Gastrocnemius medialis (tissue), 4 donors: ENCODE measurements at regions not wholly inside any gene's neighbourhood (a gene's known extent, or its start where the extent isn't known, plus 50 kb on each side); places are given as distances from the start of the nearest gene placed in this dataset.

Source experiments
- ATAC-seq, 2 donors: fragments of 150-250 bp; one replicate each; pipeline ENCODE4 v1.9.1; 2016
- DNase-seq, 2 donors: peaks; one replicate each; pipeline ENCODE4 v3.0.0-alpha.2; 2019
- H3K27ac ChIP-seq, 4 donors: fragments of 200-600 bp; sonication (generic); 1 replicate in 1 of 4; 2 replicates in 3 of 4; pipeline ENCODE4 v1.5.1; 2016 to 2018; ENCODE audit warnings: mild to moderate bottlenecking in 2 of 4, moderate library complexity in 1 of 4
- H3K27me3 ChIP-seq, 3 donors: fragments of 200-600 bp; sonication (generic) in 2 of 3; 1 replicate in 1 of 3; 2 replicates in 2 of 3; pipeline versions ENCODE4 v1.5.1 to v1.6.0; 2016 to 2019; ENCODE audit warnings: mild to moderate bottlenecking in 1 of 3, moderate library complexity in 1 of 3
- H3K36me3 ChIP-seq, 2 donors: fragments of 200-600 bp; sonication (generic) in 1 of 2; one replicate each; pipeline ENCODE4 v1.5.1; 2017 to 2018
- H3K4me1 ChIP-seq, 2 donors: fragments of 200-600 bp; sonication (generic) in 1 of 2; one replicate each; pipeline ENCODE4 v1.5.1; 2016 to 2017; ENCODE audit warnings: mild to moderate bottlenecking in 2 of 2
- H3K4me3 ChIP-seq, 4 donors: fragments of 200-600 bp; sonication (generic) in 3 of 4; 1 replicate in 1 of 4; 2 replicates in 3 of 4; pipeline ENCODE4 v1.5.1; 2016 to 2019; ENCODE audit warnings: mild to moderate bottlenecking in 2 of 4
- H3K9me3 ChIP-seq, 3 donors: fragments of 200-600 bp; sonication (generic) in 2 of 3; 1 replicate in 1 of 3; 2 replicates in 2 of 3; pipeline ENCODE4 v1.5.1; 2016 to 2019
- POLR2A ChIP-seq, 2 donors: fragments of 450-650 bp; IDR thresholded peaks; one replicate each; pipeline ENCODE4 v1.6.1; 2017; ENCODE audit warnings: antibody characterized with exemption in 2 of 2, mild to moderate bottlenecking in 2 of 2, moderate library complexity in 2 of 2
- in situ Hi-C, 4 donors: fragments of 200-750 bp; cut with MboI; loops; one replicate each; pipeline versions ENCODE4 v1.15.0 to v1.8.0; 2017; ENCODE audit warnings: low sequenced_read_pairs in 4 of 4
- intact Hi-C: fragments of 100-400 bp; cut with DNase I; formaldehyde crosslinking; loops from one replicate; pipeline ENCODE4 v1.15.1; 2023; ENCODE audit warnings: low total_unique reads
- TF ChIP-seq, protein P1 (sequence below), 5 experiments: fragments of 450-650 bp in 3 of 5; fragments of 200-600 bp in 2 of 5; sonication (generic) in 2 of 5; IDR thresholded peaks in 4 of 5; conservative IDR thresholded peaks in 1 of 5; 1 replicate in 4 of 5; 2 replicates in 1 of 5; pipeline ENCODE4 v1.5.1; 2016 to 2019; ENCODE audit warnings: antibody characterized with exemption in 5 of 5, mild to moderate bottlenecking in 3 of 5, moderate library complexity in 3 of 5

DNA sequence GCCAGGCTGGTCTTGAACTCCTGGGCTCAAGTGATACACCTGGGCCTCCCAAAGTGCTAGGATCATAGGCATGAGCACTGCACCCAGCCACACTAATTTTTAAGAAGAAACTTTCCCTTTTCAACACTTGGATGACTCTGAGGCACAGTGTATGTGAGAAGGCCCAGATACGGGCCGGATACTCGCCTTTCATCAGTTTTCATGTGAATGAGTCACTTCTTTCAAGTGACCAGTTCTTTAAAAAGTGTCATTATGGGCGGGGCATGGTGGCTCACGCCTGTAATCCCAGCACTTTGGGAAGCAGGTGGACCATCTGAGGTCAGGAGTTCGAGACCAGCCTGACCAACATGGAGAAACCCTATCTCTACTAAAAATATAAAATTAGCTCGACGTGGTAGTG is 120.8 kb downstream of the CTTN start:
- no peak overlapping the region for H3K27ac ChIP-seq
- H3K4me3 ChIP-seq: no peak overlapping the region
- H3K36me3 ChIP-seq: no peaks in the 10 kb centered on the region
- H3K9me3 ChIP-seq: no peaks in the 10 kb centered on the region
- H3K27me3 ChIP-seq: peaks cover 6 to 9% (median 7%) of the 10 kb centered on the region in 3 donors
- H3K4me1 ChIP-seq: no peaks in the 10 kb centered on the region
- in situ Hi-C loops: no loop called here
- TF ChIP-seq, protein P1, sequence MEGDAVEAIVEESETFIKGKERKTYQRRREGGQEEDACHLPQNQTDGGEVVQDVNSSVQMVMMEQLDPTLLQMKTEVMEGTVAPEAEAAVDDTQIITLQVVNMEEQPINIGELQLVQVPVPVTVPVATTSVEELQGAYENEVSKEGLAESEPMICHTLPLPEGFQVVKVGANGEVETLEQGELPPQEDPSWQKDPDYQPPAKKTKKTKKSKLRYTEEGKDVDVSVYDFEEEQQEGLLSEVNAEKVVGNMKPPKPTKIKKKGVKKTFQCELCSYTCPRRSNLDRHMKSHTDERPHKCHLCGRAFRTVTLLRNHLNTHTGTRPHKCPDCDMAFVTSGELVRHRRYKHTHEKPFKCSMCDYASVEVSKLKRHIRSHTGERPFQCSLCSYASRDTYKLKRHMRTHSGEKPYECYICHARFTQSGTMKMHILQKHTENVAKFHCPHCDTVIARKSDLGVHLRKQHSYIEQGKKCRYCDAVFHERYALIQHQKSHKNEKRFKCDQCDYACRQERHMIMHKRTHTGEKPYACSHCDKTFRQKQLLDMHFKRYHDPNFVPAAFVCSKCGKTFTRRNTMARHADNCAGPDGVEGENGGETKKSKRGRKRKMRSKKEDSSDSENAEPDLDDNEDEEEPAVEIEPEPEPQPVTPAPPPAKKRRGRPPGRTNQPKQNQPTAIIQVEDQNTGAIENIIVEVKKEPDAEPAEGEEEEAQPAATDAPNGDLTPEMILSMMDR (IDR thresholded peaks at IDR 0.05 in 4 of 5, conservative IDR thresholded peaks at IDR 0.05 in 1 of 5): no peak
- no peak for TF ChIP-seq POLR2A (IDR thresholded peaks at IDR 0.05)
- intact Hi-C loops: no loop called here
- no peak for ATAC-seq
- no peak for DNase-seq

DNA sequence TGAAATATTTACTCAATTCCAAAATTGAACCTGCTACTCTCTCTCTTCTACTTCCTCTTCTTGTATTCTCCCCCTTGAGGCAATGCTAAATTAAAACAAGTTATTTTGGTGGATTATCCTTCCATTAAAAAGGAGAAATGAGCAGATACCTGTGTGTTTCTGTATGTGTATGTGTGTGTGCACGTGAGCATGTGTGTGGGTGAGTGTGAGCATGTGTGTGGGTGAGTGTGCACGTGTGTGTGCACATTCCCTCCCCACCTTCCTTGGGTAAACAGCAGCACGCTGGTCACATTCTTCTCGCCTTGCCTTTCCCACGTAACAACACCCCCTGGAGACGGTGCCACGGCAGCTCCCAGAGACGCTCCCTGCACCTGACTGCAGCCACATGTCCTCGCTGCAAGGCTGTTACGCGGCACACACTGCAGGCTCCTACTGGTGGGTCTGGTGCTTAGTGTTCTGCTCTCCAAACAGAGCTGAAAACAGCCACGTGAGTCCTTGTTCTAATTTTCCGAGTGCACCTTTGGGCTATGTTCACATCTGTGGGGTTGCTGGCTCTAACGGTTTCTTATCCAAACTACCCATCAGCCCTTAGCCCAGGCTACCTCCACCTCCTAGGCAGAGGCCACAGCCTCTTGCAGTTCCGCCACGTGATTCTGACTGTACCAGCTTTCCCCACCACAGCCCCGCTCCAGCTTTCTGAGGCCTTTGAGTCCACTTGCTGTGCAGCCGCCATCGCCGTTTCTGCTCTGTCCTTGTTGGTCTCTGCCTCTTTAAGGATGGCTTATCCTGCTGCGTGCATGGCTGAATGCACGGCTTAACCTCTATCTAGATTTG is 123.4 kb downstream of the CTTN start:
- no peaks in the 10 kb centered on the region for H3K36me3 ChIP-seq
- H3K9me3 ChIP-seq: no peaks in the 10 kb centered on the region
- no peaks in the 10 kb centered on the region for H3K4me1 ChIP-seq
- H3K27ac ChIP-seq: no peak overlapping the region
- ATAC-seq (no peak), DNase-seq (no peak)
- in situ Hi-C loops: no loop called here
- H3K27me3 ChIP-seq: peaks cover 6 to 9% (median 7%) of the 10 kb centered on the region in 3 donors
- no peak overlapping the region for H3K4me3 ChIP-seq
- intact Hi-C loops: no loop called here
- TF ChIP-seq, protein P1 (IDR thresholded peaks at IDR 0.05 in 4 of 5, conservative IDR thresholded peaks at IDR 0.05 in 1 of 5): no peak
- no peak for TF ChIP-seq POLR2A (IDR thresholded peaks at IDR 0.05)

DNA sequence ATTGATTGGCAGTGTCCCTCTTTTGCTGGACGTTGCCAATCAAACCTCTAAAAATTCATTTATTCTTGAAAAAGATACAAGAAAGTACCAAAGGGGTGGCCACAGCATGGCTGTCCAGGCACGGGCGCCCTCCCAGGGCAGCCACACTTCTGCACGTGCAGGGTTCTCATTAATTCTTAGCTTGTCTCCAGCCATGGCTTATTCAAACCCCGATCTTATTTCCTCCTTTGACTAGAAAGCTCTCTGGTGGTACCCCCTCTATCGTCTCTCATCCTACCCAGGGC is 123.9 kb downstream of the CTTN start:
- Histone ChIP-seq H3K9me3 (no peaks in the 10 kb centered on the region), H3K4me1 (no peaks in the 10 kb centered on the region), H3K36me3 (no peaks in the 10 kb centered on the region), H3K27ac (no peak overlapping the region), H3K4me3 (no peak overlapping the region), H3K27me3 (peaks cover 6 to 9% (median 7%) of the 10 kb centered on the region in 3 donors)
- intact Hi-C loops (no loop called here), in situ Hi-C loops (no loop called here)
- no peak for ATAC-seq
- TF ChIP-seq, protein P1 (IDR thresholded peaks at IDR 0.05 in 4 of 5, conservative IDR thresholded peaks at IDR 0.05 in 1 of 5): no peak
- TF ChIP-seq POLR2A (IDR thresholded peaks at IDR 0.05): no peak
- DNase-seq: no peak

DNA sequence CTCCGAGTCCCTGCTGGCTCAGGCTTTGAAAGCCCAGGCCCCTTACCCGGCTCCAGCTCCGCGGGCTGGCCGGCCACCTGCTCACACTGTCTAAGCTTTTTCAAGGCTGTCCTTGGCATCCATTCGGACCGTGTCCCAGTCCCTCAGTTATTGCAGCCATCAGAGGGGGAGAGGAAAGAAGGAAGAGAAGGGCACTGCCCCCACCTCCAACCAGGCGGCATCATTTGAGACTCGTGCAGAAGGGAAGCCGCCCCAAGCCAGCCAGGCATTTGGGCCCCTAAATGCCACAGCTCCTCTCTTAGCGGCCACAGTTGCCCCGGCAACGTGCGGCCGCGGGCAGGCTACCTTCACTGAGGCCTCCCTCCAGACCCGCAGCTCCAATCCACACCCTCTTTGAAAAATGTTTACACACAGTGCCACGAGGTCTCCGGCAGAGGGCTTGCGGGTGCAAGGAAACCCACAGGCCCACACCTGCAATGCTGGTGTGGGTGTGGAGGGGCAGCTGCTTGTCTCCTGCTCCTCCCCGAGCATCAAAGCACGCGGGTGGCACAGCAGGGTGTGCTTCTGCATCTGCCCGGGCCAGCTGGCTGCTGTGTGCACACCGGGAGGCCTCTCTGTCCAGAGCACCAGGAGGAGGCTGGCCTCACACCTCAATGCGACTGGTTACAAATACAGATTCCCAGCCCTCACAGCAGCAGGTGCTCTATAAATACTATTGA is 124.4 kb downstream of the CTTN start:
- no peak for DNase-seq
- in situ Hi-C loops: no loop called here
- intact Hi-C loops: no loop called here
- H3K4me1 ChIP-seq: no peaks in the 10 kb centered on the region
- peaks cover 6 to 9% (median 7%) of the 10 kb centered on the region in 3 donors for H3K27me3 ChIP-seq
- no peak for ATAC-seq
- H3K27ac ChIP-seq: no peak overlapping the region
- no peak overlapping the region for H3K4me3 ChIP-seq
- no peaks in the 10 kb centered on the region for H3K36me3 ChIP-seq
- H3K9me3 ChIP-seq: no peaks in the 10 kb centered on the region
- TF ChIP-seq POLR2A (IDR thresholded peaks at IDR 0.05): no peak

DNA sequence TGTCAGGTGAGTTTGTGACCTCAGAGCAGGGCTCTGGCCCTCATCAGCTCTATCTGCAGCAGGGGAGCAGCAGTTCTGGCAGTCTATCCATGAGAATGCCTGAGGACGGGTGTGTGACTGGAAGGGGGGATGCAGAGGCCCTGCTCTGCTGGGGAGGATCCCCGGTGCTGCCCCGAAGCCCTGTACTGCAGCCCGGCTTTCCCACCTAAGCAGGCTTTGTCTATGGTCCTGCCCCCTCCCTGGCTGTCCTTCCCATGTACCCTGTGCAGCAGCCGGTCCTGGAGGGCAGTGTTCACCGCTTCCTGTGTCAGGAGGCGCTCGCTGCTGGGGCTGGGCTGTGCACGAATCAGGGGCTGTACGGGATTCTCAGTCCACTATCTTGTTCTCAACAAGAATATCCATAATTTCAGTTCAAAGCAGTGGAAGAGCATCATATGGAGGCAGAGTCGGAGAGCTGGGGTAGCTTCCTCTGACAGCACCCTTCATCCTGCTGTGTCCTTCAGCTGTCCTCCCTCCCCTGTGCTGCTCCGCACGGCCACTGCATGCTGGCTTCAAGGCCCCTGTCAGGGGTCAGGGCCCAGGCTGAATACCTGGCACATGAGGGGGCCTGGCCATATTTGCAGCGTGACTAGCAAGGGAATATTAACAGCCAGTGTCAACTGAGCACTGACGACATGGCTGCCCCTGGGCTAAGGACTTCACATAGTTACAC is 125.2 kb downstream of the CTTN start:
- intact Hi-C loops (no loop called here), in situ Hi-C loops (no loop called here)
- TF ChIP-seq, protein P1 (IDR thresholded peaks at IDR 0.05 in 4 of 5, conservative IDR thresholded peaks at IDR 0.05 in 1 of 5): no peak
- TF ChIP-seq POLR2A (IDR thresholded peaks at IDR 0.05): no peak
- no peaks in the 10 kb centered on the region for H3K9me3 ChIP-seq
- ATAC-seq: no peak
- no peaks in the 10 kb centered on the region for H3K36me3 ChIP-seq
- no peak for DNase-seq
- H3K4me1 ChIP-seq: no peaks in the 10 kb centered on the region
- H3K4me3 ChIP-seq: no peak overlapping the region
- peaks cover 2 to 9% (median 6%) of the 10 kb centered on the region in 3 donors for H3K27me3 ChIP-seq
- no peak overlapping the region for H3K27ac ChIP-seq
